ENCODE measurements at regions not wholly inside any gene's neighbourhood (a gene's known extent, or its start where the extent isn't known, plus 50 kb on each side); places are given as distances from the start of the nearest gene placed in this dataset.

DNA sequence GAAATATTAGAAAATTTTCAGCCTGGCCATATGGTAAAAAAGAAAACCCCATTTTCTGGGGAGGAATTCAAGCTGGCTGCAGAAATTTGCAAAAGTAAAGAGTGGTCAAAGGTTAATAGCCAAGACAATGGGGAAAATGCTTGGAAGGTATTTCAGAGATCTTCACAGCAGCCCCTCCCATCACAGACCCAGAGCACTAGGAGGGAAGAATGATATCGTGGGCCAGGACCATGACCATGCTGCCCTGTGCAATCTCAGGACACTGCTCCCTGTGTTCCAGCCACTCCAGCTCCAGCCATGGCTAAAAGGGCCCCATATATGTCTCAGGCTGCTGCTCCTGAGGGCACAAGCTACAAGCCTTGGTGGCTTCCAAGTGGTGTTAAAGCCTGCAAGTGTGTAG is 93.9 kb upstream of the AGAP1 start:
- TF ChIP-seq POLR2AphosphoS5 (IDR thresholded peaks at IDR 0.05) (no peak), EP300 (IDR thresholded peaks at IDR 0.05) (no peak)
- TF ChIP-seq, protein P1, sequence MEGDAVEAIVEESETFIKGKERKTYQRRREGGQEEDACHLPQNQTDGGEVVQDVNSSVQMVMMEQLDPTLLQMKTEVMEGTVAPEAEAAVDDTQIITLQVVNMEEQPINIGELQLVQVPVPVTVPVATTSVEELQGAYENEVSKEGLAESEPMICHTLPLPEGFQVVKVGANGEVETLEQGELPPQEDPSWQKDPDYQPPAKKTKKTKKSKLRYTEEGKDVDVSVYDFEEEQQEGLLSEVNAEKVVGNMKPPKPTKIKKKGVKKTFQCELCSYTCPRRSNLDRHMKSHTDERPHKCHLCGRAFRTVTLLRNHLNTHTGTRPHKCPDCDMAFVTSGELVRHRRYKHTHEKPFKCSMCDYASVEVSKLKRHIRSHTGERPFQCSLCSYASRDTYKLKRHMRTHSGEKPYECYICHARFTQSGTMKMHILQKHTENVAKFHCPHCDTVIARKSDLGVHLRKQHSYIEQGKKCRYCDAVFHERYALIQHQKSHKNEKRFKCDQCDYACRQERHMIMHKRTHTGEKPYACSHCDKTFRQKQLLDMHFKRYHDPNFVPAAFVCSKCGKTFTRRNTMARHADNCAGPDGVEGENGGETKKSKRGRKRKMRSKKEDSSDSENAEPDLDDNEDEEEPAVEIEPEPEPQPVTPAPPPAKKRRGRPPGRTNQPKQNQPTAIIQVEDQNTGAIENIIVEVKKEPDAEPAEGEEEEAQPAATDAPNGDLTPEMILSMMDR (IDR thresholded peaks at IDR 0.05) = no peak
- intact Hi-C loops (cut with DNase I) = no loop called here
- H3K27ac ChIP-seq = no peak overlapping the region
- DNase-seq = no peak
- no peaks in the 10 kb centered on the region for H3K4me1 ChIP-seq
- 62 to 92% methylated on average over 1 of the region's 1 CpG for WGBS, 2 donors
- H3K36me3 ChIP-seq = no peaks in the 10 kb centered on the region
- H3K27me3 ChIP-seq = no peaks in the 10 kb centered on the region
- no peak overlapping the region for H3K4me3 ChIP-seq
- H3K9me3 ChIP-seq = no peaks in the 10 kb centered on the region

DNA sequence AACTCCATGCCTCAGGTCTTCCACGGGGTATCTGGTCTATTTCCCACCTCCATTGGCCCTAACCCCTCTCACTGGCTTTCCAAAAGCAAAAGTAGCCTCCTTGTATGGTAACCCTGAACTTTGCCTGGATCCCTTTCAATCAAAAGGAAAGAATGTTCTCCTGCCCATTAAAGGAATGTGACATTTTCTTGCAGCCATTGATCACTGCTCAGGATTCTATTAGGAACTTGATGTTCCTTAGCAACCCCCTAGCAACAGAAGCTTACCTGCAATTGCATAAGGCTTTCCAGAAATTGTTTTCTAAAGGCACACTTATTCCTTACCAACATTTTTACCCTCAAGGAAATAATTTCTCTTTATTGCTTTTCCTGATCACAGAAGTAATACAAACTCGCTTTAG is 91.4 kb upstream of the AGAP1 start:
- Histone ChIP-seq H3K36me3 (no peaks in the 10 kb centered on the region), H3K4me3 (no peak overlapping the region), H3K27ac (no peak overlapping the region), H3K27me3 (no peaks in the 10 kb centered on the region), H3K9me3 (no peaks in the 10 kb centered on the region), H3K4me1 (no peaks in the 10 kb centered on the region)
- DNase-seq = no peak
- TF ChIP-seq EP300 (IDR thresholded peaks at IDR 0.05) (no peak), POLR2AphosphoS5 (IDR thresholded peaks at IDR 0.05) (no peak), POLR2A (IDR thresholded peaks at IDR 0.05) (no peak)
- TF ChIP-seq, protein P1 (IDR thresholded peaks at IDR 0.05) = no peak
- WGBS, 2 donors = 78 to 81% methylated on average over 2 of the region's 2 CpGs
- intact Hi-C loops (cut with DNase I) = no loop called here

DNA sequence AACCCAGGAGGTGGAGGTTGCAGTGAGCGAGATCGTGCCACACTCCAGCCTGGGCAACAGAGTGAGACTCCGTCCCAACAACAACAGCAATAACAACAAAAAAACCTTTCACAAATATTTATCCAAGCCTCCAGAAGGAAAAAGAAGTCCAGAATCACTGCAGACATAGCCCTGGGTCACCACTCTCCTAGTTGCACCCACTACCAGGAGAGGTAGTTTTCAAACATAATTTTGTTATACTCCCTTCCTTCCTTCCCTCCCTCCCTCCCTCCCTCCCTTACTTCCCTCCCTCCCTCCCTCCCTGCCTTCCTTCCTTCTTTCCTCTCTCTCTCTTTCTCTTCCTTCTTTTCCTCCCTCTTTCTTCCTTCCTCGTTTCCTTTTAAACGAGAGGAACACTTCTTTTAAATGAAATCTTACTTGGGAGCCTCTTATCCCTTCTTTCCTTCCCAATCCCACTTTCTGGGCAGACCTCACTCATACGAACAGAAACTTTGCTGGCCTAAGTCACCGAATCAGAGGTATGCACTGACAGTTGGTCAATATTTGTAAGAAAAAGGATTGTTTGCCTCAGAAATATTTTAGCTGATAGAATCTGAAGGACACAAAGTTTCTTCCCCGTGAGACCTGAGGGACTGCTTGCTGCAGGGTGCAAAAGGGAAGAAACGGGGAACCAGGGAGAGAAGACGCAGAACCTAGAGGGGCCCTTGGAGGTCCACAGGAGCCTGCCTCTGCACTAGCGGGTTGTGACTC is 88.1 kb upstream of the AGAP1 start:
- no peak for TF ChIP-seq POLR2A (IDR thresholded peaks at IDR 0.05)
- no peak for TF ChIP-seq EP300 (IDR thresholded peaks at IDR 0.05)
- TF ChIP-seq, protein P1 (IDR thresholded peaks at IDR 0.05) = no peak
- TF ChIP-seq POLR2AphosphoS5 (IDR thresholded peaks at IDR 0.05) = no peak
- intact Hi-C loops (cut with DNase I) = no loop called here
- H3K9me3 ChIP-seq = no peaks in the 10 kb centered on the region
- H3K27me3 ChIP-seq = no peaks in the 10 kb centered on the region
- no peak for DNase-seq
- no peaks in the 10 kb centered on the region for H3K4me1 ChIP-seq
- no peak overlapping the region for H3K27ac ChIP-seq
- no peaks in the 10 kb centered on the region for H3K36me3 ChIP-seq
- no peak overlapping the region for H3K4me3 ChIP-seq
- 81 to 83% methylated on average over 11 of the region's 11 CpGs for WGBS, 2 donors

DNA sequence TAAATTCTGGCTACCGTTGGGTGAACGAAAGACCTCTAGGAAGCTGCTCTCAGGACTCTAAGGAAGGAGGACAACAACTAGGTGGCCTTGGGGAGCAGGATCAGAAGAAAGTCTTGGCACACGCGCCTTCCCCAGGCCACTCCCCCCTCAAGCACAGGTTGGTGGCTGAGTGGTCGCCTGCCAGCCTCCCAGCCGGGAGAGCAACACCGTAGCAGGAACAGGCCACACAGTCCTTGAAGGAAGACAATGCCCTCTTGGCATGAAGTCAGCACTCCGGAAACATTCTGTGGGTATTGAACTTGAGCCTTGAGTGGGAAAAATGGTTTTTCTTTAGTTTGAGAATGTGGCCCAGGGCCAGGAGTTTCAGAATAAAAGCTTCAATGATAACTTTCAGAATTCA is 87.4 kb upstream of the AGAP1 start:
- Histone ChIP-seq H3K4me3 (no peak overlapping the region), H3K9me3 (no peaks in the 10 kb centered on the region), H3K36me3 (no peaks in the 10 kb centered on the region), H3K27ac (no peak overlapping the region), H3K27me3 (no peaks in the 10 kb centered on the region), H3K4me1 (no peaks in the 10 kb centered on the region)
- 81 to 88% methylated on average over 8 of the region's 8 CpGs for WGBS, 2 donors
- TF ChIP-seq EP300 (IDR thresholded peaks at IDR 0.05) = no peak
- no peak for TF ChIP-seq POLR2AphosphoS5 (IDR thresholded peaks at IDR 0.05)
- no peak for TF ChIP-seq POLR2A (IDR thresholded peaks at IDR 0.05)
- TF ChIP-seq, protein P1 (IDR thresholded peaks at IDR 0.05) = no peak
- intact Hi-C loops (cut with DNase I) = no loop called here
- DNase-seq = no peak

Data from sigmoid colon (tissue), 6 donors.